ENCODE measurements at regions not wholly inside any gene's neighbourhood (a gene's known extent, or its start where the extent isn't known, plus 50 kb on each side); places are given as distances from the start of the nearest gene placed in this dataset.

DNA sequence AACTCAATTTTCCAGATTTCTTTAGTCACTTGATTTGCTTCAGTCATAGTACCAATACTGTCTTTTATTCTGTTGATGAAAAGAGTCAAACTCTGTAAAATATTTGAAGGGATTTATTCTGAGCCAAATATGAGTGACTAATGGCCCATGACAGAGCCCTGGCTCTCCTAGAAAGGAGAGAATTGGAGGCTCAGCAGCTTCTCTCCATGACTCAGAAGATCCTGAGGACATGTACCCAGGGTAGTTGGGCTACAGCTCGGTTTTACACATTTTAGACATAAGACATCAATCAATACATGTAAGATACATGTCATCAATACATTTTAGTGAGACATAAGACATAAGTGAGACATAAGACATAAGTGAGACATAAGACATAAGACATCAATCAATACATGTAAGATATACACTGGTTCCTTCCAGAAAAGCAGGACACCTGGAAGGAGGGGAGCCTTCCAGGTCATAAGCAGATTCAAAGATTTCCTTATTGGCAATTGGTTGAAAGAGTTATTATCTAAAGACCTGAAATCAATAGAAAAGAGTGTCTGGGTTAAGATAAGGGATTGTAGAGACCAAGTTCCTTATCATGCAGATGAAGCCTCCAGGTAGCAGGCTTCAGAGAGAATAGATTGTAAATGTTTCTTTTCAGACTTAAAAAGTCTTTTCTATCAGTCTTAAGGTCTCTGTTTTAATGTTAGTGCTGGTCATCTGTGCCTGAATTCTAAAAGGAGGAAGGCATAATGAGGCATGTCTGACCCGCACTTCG lies 179.8 kb upstream of the RFC3 start:
- TF ChIP-seq, protein P1, sequence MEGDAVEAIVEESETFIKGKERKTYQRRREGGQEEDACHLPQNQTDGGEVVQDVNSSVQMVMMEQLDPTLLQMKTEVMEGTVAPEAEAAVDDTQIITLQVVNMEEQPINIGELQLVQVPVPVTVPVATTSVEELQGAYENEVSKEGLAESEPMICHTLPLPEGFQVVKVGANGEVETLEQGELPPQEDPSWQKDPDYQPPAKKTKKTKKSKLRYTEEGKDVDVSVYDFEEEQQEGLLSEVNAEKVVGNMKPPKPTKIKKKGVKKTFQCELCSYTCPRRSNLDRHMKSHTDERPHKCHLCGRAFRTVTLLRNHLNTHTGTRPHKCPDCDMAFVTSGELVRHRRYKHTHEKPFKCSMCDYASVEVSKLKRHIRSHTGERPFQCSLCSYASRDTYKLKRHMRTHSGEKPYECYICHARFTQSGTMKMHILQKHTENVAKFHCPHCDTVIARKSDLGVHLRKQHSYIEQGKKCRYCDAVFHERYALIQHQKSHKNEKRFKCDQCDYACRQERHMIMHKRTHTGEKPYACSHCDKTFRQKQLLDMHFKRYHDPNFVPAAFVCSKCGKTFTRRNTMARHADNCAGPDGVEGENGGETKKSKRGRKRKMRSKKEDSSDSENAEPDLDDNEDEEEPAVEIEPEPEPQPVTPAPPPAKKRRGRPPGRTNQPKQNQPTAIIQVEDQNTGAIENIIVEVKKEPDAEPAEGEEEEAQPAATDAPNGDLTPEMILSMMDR (conservative IDR thresholded peaks at IDR 0.05) = no peak
- DNase-seq (ENCODE audit: low read depth, low spot score) = no peak
- peaks cover 49% of the 10 kb centered on the region for H3K4me1 Mint-ChIP-seq
- no peak overlapping the region for H3K4me3 Mint-ChIP-seq
- H3K9me3 Mint-ChIP-seq = peaks cover 4% of the 10 kb centered on the region
- no peaks in the 10 kb centered on the region for H3K27me3 Mint-ChIP-seq (ENCODE audit: low read depth)
- H3K36me3 Mint-ChIP-seq (ENCODE audit: low read depth) = no peaks in the 10 kb centered on the region
- H3K27ac Mint-ChIP-seq (ENCODE audit: unreplicated experiment) = no peak overlapping the region

DNA sequence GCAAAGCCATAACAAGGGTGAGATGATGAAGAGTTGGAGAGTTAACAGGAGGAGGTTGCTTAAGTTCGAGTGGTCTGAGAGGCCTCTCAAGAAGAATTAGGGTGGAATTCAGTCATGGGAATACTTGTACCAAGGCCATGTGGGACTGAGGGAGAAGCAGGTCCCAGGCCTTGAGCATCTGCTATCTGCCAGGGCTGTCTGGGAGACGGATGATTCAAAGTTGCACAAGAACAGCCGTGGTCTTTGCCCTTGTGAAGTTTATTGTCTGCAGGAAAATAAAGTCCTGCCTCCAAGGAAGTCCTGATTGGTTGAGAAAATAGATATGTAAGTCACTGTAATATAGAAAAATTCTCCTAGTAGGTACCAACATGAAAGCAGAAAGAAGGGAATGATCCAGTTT lies 178.8 kb upstream of the RFC3 start:
- Mint-ChIP-seq H3K4me3 (no peak overlapping the region), H3K4me1 (peaks cover 40% of the 10 kb centered on the region), H3K27ac (ENCODE audit: unreplicated experiment) (no peak overlapping the region), H3K36me3 (ENCODE audit: low read depth) (no peaks in the 10 kb centered on the region), H3K27me3 (ENCODE audit: low read depth) (no peaks in the 10 kb centered on the region), H3K9me3 (peaks cover 4% of the 10 kb centered on the region)
- DNase-seq (ENCODE audit: low read depth, low spot score) = no peak
- TF ChIP-seq, protein P1 (conservative IDR thresholded peaks at IDR 0.05) = no peak

DNA sequence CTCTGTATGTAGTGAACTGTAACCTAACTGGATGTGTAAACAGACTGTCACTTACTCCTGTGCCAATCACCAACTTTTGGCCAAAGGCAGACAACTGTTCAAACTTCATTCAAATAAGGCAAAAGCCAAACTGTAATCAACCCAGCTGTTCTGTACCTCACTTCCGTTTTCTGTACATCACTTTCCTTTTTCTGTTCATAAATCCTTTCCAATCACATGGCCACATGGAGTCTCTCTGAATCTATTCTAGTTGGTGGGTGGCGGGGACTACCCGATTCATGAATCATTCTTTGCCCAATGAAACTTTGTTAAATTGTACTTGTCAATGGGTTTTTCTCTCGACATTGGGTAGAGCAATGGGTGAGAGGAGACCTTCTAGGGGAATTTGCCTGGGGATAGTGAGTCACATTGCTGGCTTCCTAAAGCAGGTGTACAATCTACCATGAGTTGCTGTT lies 178.3 kb upstream of the RFC3 start:
- no peak overlapping the region for H3K4me3 Mint-ChIP-seq
- peaks cover 39% of the 10 kb centered on the region for H3K4me1 Mint-ChIP-seq
- no peak for DNase-seq (ENCODE audit: low read depth, low spot score)
- H3K27ac Mint-ChIP-seq (ENCODE audit: unreplicated experiment) = no peak overlapping the region
- H3K36me3 Mint-ChIP-seq (ENCODE audit: low read depth) = no peaks in the 10 kb centered on the region
- H3K27me3 Mint-ChIP-seq (ENCODE audit: low read depth) = no peaks in the 10 kb centered on the region
- TF ChIP-seq, protein P1 (conservative IDR thresholded peaks at IDR 0.05) = no peak
- peaks cover 4% of the 10 kb centered on the region for H3K9me3 Mint-ChIP-seq

DNA sequence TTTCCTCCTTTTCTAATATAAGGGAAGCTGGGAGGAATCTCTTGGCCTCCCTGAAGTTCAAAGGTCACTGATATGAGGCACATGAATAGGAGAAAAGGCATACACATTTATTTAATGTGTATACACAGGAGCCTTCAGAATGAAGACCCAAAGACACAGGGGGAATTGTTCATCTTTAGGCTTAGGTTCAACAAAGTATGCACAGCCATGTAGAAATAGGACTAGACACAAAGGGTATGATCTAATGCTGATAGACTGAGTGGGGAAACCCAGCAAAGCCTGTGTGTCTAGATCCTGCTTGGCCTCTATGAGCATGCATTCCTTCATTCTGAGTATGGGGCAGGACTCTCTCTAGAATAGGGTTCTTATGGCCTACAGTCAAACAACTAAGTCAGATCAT lies 177.1 kb upstream of the RFC3 start:
- no peak overlapping the region for H3K4me3 Mint-ChIP-seq
- DNase-seq (ENCODE audit: low read depth, low spot score) = no peak
- peaks cover 36% of the 10 kb centered on the region for H3K4me1 Mint-ChIP-seq
- no peak overlapping the region for H3K27ac Mint-ChIP-seq (ENCODE audit: unreplicated experiment)
- H3K36me3 Mint-ChIP-seq (ENCODE audit: low read depth) = no peaks in the 10 kb centered on the region
- H3K27me3 Mint-ChIP-seq (ENCODE audit: low read depth) = no peaks in the 10 kb centered on the region
- H3K9me3 Mint-ChIP-seq = peaks cover 4% of the 10 kb centered on the region
- TF ChIP-seq, protein P1 (conservative IDR thresholded peaks at IDR 0.05) = no peak

DNA sequence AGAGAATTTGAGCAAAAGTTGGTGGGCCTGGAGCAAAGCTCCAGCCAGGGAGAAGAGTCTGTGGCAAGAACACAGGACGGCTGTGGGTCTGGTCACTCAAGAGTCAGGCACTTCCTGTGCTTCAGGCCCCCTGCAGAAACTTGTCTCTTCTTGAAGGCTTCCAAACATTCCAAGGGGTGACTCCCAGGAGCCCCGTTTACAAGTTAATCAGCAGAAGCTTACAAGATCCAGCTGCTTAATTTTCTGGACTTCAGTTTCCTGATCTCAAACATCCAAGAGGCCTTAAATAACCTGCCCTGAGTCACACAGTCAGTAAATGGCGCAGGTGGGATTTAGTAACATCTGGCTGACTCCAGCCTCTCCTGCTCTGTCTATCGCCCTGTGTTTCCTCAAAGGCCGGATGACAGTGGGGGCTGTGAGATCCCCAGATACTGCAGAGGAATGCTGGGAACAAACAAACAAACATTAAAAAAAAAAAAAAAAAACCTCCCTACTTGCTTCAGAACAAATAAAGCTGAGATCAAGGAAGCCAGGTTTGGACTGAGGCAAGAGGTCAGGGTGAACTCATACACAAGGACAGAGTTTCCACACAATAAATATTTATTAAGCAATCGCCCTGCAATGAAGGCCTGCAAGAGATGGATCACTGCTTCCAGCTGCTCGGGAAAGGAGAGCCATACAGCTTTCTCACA lies 175.4 kb upstream of the RFC3 start:
- no peaks in the 10 kb centered on the region for H3K36me3 Mint-ChIP-seq (ENCODE audit: low read depth)
- TF ChIP-seq, protein P1 (conservative IDR thresholded peaks at IDR 0.05) = no peak
- peaks cover 20% of the 10 kb centered on the region for H3K4me1 Mint-ChIP-seq
- no peak overlapping the region for H3K27ac Mint-ChIP-seq (ENCODE audit: unreplicated experiment)
- H3K4me3 Mint-ChIP-seq = no peak overlapping the region
- DNase-seq (ENCODE audit: low read depth, low spot score) = no peak
- H3K27me3 Mint-ChIP-seq (ENCODE audit: low read depth) = no peaks in the 10 kb centered on the region
- peaks cover 4% of the 10 kb centered on the region for H3K9me3 Mint-ChIP-seq

Measured in neural crest cell (in vitro differentiated cells).